ENCODE measurements at regions not wholly inside any gene's neighbourhood (a gene's known extent, or its start where the extent isn't known, plus 50 kb on each side); places are given as distances from the start of the nearest gene placed in this dataset.

DNA sequence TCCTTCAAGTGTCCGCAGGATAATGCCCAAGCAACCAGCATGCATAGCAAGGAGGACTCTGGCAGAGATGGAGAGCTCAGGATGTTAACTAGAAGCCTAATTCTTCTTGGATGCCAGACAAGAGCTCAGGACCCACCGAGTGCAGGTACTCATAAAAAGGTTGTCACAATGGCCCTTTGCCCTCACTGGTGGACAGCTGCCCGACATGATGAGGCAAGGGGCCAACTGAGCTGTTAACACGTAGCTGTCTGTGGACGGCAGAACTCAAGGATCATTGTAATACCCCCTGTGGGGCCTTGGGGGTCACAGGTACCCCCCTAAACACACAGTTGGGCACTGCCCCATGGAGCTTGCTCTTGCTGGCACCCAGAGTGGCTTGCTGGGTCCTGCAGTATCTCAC is 393.7 kb downstream of the PIK3C3 start:
- no peaks in the 10 kb centered on the region for H3K4me1 ChIP-seq
- no peaks in the 10 kb centered on the region for H3K9me3 Mint-ChIP-seq
- H3K36me3 ChIP-seq, result no peaks in the 10 kb centered on the region
- DNase-seq (ENCODE audit: low spot score), result no peak
- H3K9me3 ChIP-seq (ENCODE audit: low read depth), result no peaks in the 10 kb centered on the region
- TF ChIP-seq EZH2phosphoT487 (IDR thresholded peaks at IDR 0.05) (no peak), CTCF (IDR thresholded peaks at IDR 0.05) (no peak), EZH2 (IDR thresholded peaks at IDR 0.05) (no peak)
- H3F3A ChIP-seq (ENCODE audit: low read depth), result no peaks in the 10 kb centered on the region
- H3K4me3 Mint-ChIP-seq, result no peak overlapping the region
- H3K27me3 ChIP-seq, result no peaks in the 10 kb centered on the region
- H3K27ac ChIP-seq, result no peak overlapping the region
- no peak overlapping the region for H3K27ac Mint-ChIP-seq
- H3K9ac ChIP-seq, result no peak overlapping the region
- H4K20me1 ChIP-seq (ENCODE audit: low read depth), result no peaks in the 10 kb centered on the region
- no peak overlapping the region for H3K4me3 ChIP-seq
- no peak overlapping the region for H3K4me2 ChIP-seq
- no peaks in the 10 kb centered on the region for H3K4me1 Mint-ChIP-seq
- no peaks in the 10 kb centered on the region for H3K36me3 Mint-ChIP-seq
- no peak overlapping the region for H2AFZ ChIP-seq (replicated peaks)
- no peaks in the 10 kb centered on the region for H3K27me3 Mint-ChIP-seq (ENCODE audit: insufficient read depth, low read depth)
- H3K79me2 ChIP-seq (ENCODE audit: low read depth), result no peaks in the 10 kb centered on the region

GRCh38 chr18:42351455-42351854 is 396.4 kb downstream of the PIK3C3 start:
- Histone ChIP-seq H3K27me3 (no peaks in the 10 kb centered on the region), H3K4me2 (no peak overlapping the region), H3K27ac (no peak overlapping the region), H3K9me3 (ENCODE audit: low read depth) (no peaks in the 10 kb centered on the region), H3F3A (ENCODE audit: low read depth) (no peaks in the 10 kb centered on the region), H3K4me1 (no peaks in the 10 kb centered on the region), H4K20me1 (ENCODE audit: low read depth) (no peaks in the 10 kb centered on the region), H3K36me3 (no peaks in the 10 kb centered on the region), H2AFZ (replicated peaks) (no peak overlapping the region), H3K4me3 (no peak overlapping the region), H3K9ac (no peak overlapping the region), H3K79me2 (ENCODE audit: low read depth) (no peaks in the 10 kb centered on the region)
- no peak overlapping the region for H3K4me3 Mint-ChIP-seq
- H3K36me3 Mint-ChIP-seq, result no peaks in the 10 kb centered on the region
- no peak for TF ChIP-seq EZH2 (IDR thresholded peaks at IDR 0.05)
- TF ChIP-seq EZH2phosphoT487 (IDR thresholded peaks at IDR 0.05), result no peak
- TF ChIP-seq CTCF (IDR thresholded peaks at IDR 0.05), result no peak
- H3K27me3 Mint-ChIP-seq (ENCODE audit: insufficient read depth, low read depth), result no peaks in the 10 kb centered on the region
- H3K4me1 Mint-ChIP-seq, result no peaks in the 10 kb centered on the region
- peak; percentile 14 for DNase-seq (ENCODE audit: low spot score)
- H3K9me3 Mint-ChIP-seq, result no peaks in the 10 kb centered on the region
- H3K27ac Mint-ChIP-seq, result no peak overlapping the region

GRCh38 chr18:42360716-42361115 is 405.7 kb downstream of the PIK3C3 start:
- Mint-ChIP-seq H3K4me3 (no peak overlapping the region), H3K4me1 (peaks cover 2% of the 10 kb centered on the region), H3K9me3 (no peaks in the 10 kb centered on the region), H3K36me3 (no peaks in the 10 kb centered on the region), H3K27me3 (ENCODE audit: insufficient read depth, low read depth) (no peaks in the 10 kb centered on the region), H3K27ac (no peak overlapping the region)
- Histone ChIP-seq H3K36me3 (no peaks in the 10 kb centered on the region), H3K4me2 (no peak overlapping the region), H3K4me1 (no peaks in the 10 kb centered on the region), H3K79me2 (ENCODE audit: low read depth) (no peaks in the 10 kb centered on the region), H3K4me3 (no peak overlapping the region), H4K20me1 (ENCODE audit: low read depth) (no peaks in the 10 kb centered on the region), H2AFZ (replicated peaks) (no peak overlapping the region), H3K9ac (no peak overlapping the region), H3K27ac (no peak overlapping the region), H3F3A (ENCODE audit: low read depth) (no peaks in the 10 kb centered on the region), H3K27me3 (no peaks in the 10 kb centered on the region), H3K9me3 (ENCODE audit: low read depth) (no peaks in the 10 kb centered on the region)
- DNase-seq (ENCODE audit: low spot score), result no peak
- TF ChIP-seq CTCF (IDR thresholded peaks at IDR 0.05) (no peak), EZH2 (IDR thresholded peaks at IDR 0.05) (no peak), EZH2phosphoT487 (IDR thresholded peaks at IDR 0.05) (no peak)

Measured in neural progenitor cell (in vitro differentiated cells).